HepG2 (cell line): ENCODE measurements at regions not wholly inside any gene's neighbourhood (a gene's known extent, or its start where the extent isn't known, plus 50 kb on each side); places are given as distances from the start of the nearest gene placed in this dataset.

Experiments used
- ATAC-seq: fragments of 200-7000 bp; cut with Tn5 transposase; 3 replicates; pipeline ENCODE4 v1.9.1; 2020; ENCODE audit warnings: mild to moderate bottlenecking, moderate library complexity
- BruUV-seq: library from RNA; stranded (reverse); fragments of 400-500 nt; replicated peaks from 2 replicates; lab custom pipeline; 2021; lab: Mats Ljungman, UMichigan
- CTCF ChIA-PET: fragments of 300-600 bp; formaldehyde crosslinking; extraction: SDS; loops from one replicate; lab custom pipeline; 2021; ENCODE audit warnings: low total read pairs, inconsistent platforms, low intra/inter-chr PET ratio; lab: Yijun Ruan, JAX
- POLR2A ChIA-PET: fragments of 350-600 bp; sonication (Branson Sonifier 250); formaldehyde crosslinking; loops from one replicate; lab custom pipeline; 2020; ENCODE audit warnings: antibody characterized with exemption, inconsistent platforms; lab: Yijun Ruan, JAX
- DNase-seq: peaks from one replicate; pipeline ENCODE4 v3.0.0-alpha.2; 2015; ENCODE audit warnings: low spot score
- FAIRE-seq: peaks from 3 replicates; lab custom pipeline; 2011; peaks lifted over from hg19 to GRCh38; lab: Jason Lieb, UNC
- H2AFZ ChIP-seq: one replicate; pipeline ENCODE4 v1.6.1; 2011; ENCODE audit warnings: low read length, inconsistent platforms
- H3K27ac ChIP-seq: fragments of 300-600 bp; 3 replicates; pipeline ENCODE4 v1.8.0; 2011; ENCODE audit warnings: mixed run types, mild to moderate bottlenecking, mixed read lengths, low read length, inconsistent platforms; ENCODE audit not compliant: insufficient read depth; ENCODE audit errors: extremely low read length
- H3K27me3 ChIP-seq, 2 experiments: fragments of 200-600 bp in 1 of 2; 2 replicates in 1 of 2; 3 replicates in 1 of 2; pipeline versions ENCODE4 v1.6.0 to v1.8.0; 2011; ENCODE audit warnings: low read length in 2 of 2, mild to moderate bottlenecking in 2 of 2, moderate library complexity in 2 of 2, inconsistent platforms in 1 of 2; ENCODE audit not compliant: insufficient read depth in 2 of 2, control insufficient read depth in 1 of 2
- H3K36me3 ChIP-seq, 2 experiments: fragments of 200-600 bp in 1 of 2; replicated peaks in 1 of 2; 2 replicates in 1 of 2; 3 replicates in 1 of 2; pipeline versions ENCODE4 v1.5.1 to v1.8.0; 2011; ENCODE audit warnings: low read length in 2 of 2, inconsistent platforms in 1 of 2; ENCODE audit not compliant: insufficient read depth in 2 of 2, control insufficient read depth in 1 of 2
- H3K4me1 ChIP-seq: 2 replicates; pipeline ENCODE4 v1.5.1; 2012; ENCODE audit warnings: low read length, inconsistent platforms; ENCODE audit not compliant: insufficient read depth
- H3K4me2 ChIP-seq: 2 replicates; pipeline ENCODE4 v1.6.0; 2011; ENCODE audit warnings: low read depth, low read length, inconsistent platforms
- H3K4me3 ChIP-seq, 3 experiments: fragments of 200-600 bp in 1 of 3; sonication (generic), shearing (Covaris generic) in 1 of 3; replicated peaks in 1 of 3; 2 replicates each; pipeline ENCODE4 v1.5.1; 2011 to 2016; ENCODE audit warnings: low read length in 3 of 3, inconsistent platforms in 2 of 3, low read depth in 2 of 3, mild to moderate bottlenecking in 2 of 3, control low read depth in 1 of 3, mixed read lengths in 1 of 3; ENCODE audit not compliant: insufficient read depth in 1 of 3
- H3K79me2 ChIP-seq: one replicate; pipeline ENCODE4 v1.6.1; 2011; ENCODE audit warnings: low read length, inconsistent platforms; ENCODE audit not compliant: insufficient read depth
- H3K9ac ChIP-seq: 2 replicates; pipeline ENCODE4 v1.6.0; 2011; ENCODE audit warnings: mild to moderate bottlenecking, low read depth, low read length, inconsistent platforms; ENCODE audit not compliant: insufficient read depth
- H3K9me3 ChIP-seq: 2 replicates; pipeline ENCODE4 v1.5.1; 2012; ENCODE audit warnings: mild to moderate bottlenecking, low read length
- H4K20me1 ChIP-seq: 2 replicates; pipeline ENCODE4 v1.6.0; 2011; ENCODE audit warnings: inconsistent platforms, mild to moderate bottlenecking, low read length, moderate library complexity; ENCODE audit not compliant: insufficient read depth
- ARID3A ChIP-seq: IDR thresholded peaks from 2 replicates; pipeline ENCODE4 v1.6.1; 2012; ENCODE audit warnings: low read depth, low read length, improper control_type of control experiment
- ARID5B ChIP-seq: IDR thresholded peaks from 2 replicates; pipeline ENCODE4 v1.4.0; 2020; ENCODE audit warnings: mild to moderate bottlenecking, missing genetic modification reagents
- CTCF ChIP-seq: sonication (generic); formaldehyde crosslinking; IDR thresholded peaks from 2 replicates; pipeline ENCODE4 v1.5.0; 2020; ENCODE audit warnings: mild to moderate bottlenecking, missing genetic modification reagents, moderate library complexity
- MTERF4 ChIP-seq: sonication (generic); formaldehyde crosslinking; IDR thresholded peaks from 2 replicates; pipeline ENCODE4 v1.8.0; 2023; ENCODE audit warnings: mild to moderate bottlenecking, missing genetic modification reagents
- NR2C2 ChIP-seq: sonication (generic); formaldehyde crosslinking; IDR thresholded peaks from 2 replicates; pipeline ENCODE4 v1.4.0; 2020; ENCODE audit warnings: missing genetic modification reagents, mild to moderate bottlenecking, moderate library complexity, borderline replicate concordance
- RFX5 ChIP-seq: IDR thresholded peaks from 2 replicates; pipeline ENCODE4 v1.6.1; 2011; ENCODE audit warnings: low read depth, low read length, improper control_type of control experiment
- SMC3 ChIP-seq: IDR thresholded peaks from 2 replicates; pipeline ENCODE4 v1.6.1; 2011; ENCODE audit warnings: low read length, improper control_type of control experiment
- ZNF12 ChIP-seq: sonication (generic); formaldehyde crosslinking; IDR thresholded peaks from 2 replicates; pipeline ENCODE4 v1.5.0; 2020; ENCODE audit warnings: missing genetic modification reagents
- ZNF235 ChIP-seq: sonication (generic); formaldehyde crosslinking; IDR thresholded peaks from 2 replicates; pipeline ENCODE4 v1.8.1; 2023; ENCODE audit warnings: mild to moderate bottlenecking, missing genetic modification reagents, borderline replicate concordance
- ZNF451 ChIP-seq: sonication (generic); formaldehyde crosslinking; IDR thresholded peaks from 2 replicates; pipeline ENCODE4 v1.5.0; 2020; ENCODE audit warnings: mild to moderate bottlenecking, missing genetic modification reagents
- ZNF652 ChIP-seq: IDR thresholded peaks from 2 replicates; pipeline ENCODE4 v1.6.1; 2016; ENCODE audit warnings: low read depth, borderline replicate concordance
- ZNF788 ChIP-seq: sonication (generic); formaldehyde crosslinking; IDR thresholded peaks from 2 replicates; pipeline ENCODE4 v1.5.0; 2020; ENCODE audit warnings: mild to moderate bottlenecking, missing genetic modification reagents, borderline replicate concordance
- WGBS: methylation state at CpG from one replicate; pipeline ENCODE4 v1.1.6; 2017; ENCODE audit warnings: low lambda C conversion rate; 5-methylcytosine and 5-hydroxymethylcytosine counted together
- in situ Hi-C: cut with HindIII; loops from 2 replicates; pipeline ENCODE4 v1.10.0; 2017; ENCODE audit warnings: low pct_unique_long_range_greater_than_20kb; ENCODE audit not compliant: extremely low pct_ligation_motif_present
- intact Hi-C: fragments of 100-400 bp; cut with micrococcal nuclease; formaldehyde crosslinking; loops from one replicate; pipeline ENCODE4 v1.10.0; 2022; ENCODE audit not compliant: unreplicated experiment

GRCh38 chr7:46776790-46777189 lies 805.1 kb downstream of the TNS3 start:
- Histone ChIP-seq H3K27me3 (no peaks in the 10 kb centered on the region), H3K4me3 (no peak overlapping the region), H4K20me1 (no peaks in the 10 kb centered on the region), H2AFZ (no peak overlapping the region), H3K4me1 (no peaks in the 10 kb centered on the region), H3K36me3 (no peaks in the 10 kb centered on the region), H3K79me2 (no peaks in the 10 kb centered on the region), H3K4me2 (no peak overlapping the region), H3K9ac (no peak overlapping the region), H3K9me3 (peaks cover 3% of the 10 kb centered on the region; the same call in 1 of the 2 replicates), H3K27ac (no peak overlapping the region)
- ATAC-seq = no peak
- BruUV-seq = no TSS peak
- ChIA-PET POLR2A (no interaction called here), CTCF (interaction anchor here (1.2 kb wide), 1 partner anchor 403 kb away, joined by 6 read pairs; no protein-coding TSS in a partner anchor)
- in situ Hi-C loops = no loop called here
- FAIRE-seq = no peak
- intact Hi-C loops = loop anchor here (1.0 to 2.0 kb wide), 2 partner anchors 312 to 404 kb away; no protein-coding TSS in a partner anchor
- 3% methylated on average over 1 of the region's 1 CpG for WGBS
- no peak for DNase-seq
- peak; percentile 32 for TF ChIP-seq CTCF
- no peak for TF ChIP-seq ARID3A
- TF ChIP-seq MTERF4 (CRISPR knock-in tag) = no peak
- no peak for TF ChIP-seq ZNF451 (CRISPR knock-in tag)
- TF ChIP-seq ZNF652 (CRISPR knock-in tag) = no peak
- no peak for TF ChIP-seq ARID5B (CRISPR knock-in tag)
- no peak for TF ChIP-seq ZNF12 (CRISPR knock-in tag)
- TF ChIP-seq SMC3 = peak; percentile 24; the same call in 1 of the 2 replicates
- TF ChIP-seq ZNF235 (CRISPR knock-in tag) = no peak
- no peak for TF ChIP-seq RFX5
- no peak for TF ChIP-seq NR2C2 (CRISPR knock-in tag)
- TF ChIP-seq ZNF788 (CRISPR knock-in tag) = no peak
